ENCODE measurements at regions not wholly inside any gene's neighbourhood (a gene's known extent, or its start where the extent isn't known, plus 50 kb on each side); places are given as distances from the start of the nearest gene placed in this dataset.

DNA sequence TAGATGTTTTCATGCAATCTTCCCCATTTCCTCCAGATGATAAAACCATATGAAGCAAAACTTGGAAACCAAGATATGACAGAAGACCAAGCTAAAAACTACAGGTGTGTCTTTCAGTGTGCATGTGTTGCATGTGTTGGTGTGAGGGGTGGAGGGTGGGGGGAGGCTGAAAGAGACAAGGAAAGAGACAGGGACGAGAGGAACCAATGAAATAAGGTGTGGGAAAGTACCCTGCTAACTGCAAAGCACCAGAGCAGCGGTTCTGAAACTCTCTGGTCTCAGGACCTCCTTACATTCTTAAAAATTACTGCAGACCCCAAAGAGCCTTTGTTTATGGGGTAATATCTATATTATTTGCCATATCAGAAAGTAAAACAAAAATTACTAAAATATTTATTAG, 87.4 kb upstream of the HIVEP3 start:
- no peaks in the 10 kb centered on the region for H3K9me2 ChIP-seq (ENCODE audit: insufficient read depth)
- no peak overlapping the region for H3K9ac ChIP-seq (ENCODE audit: low read length)
- H3K4me3 ChIP-seq (replicated peaks in 1 of 2; ENCODE audit: low read depth in 1 of 2, low read length in 2 of 2): no peak overlapping the region
- H3K79me2 ChIP-seq (ENCODE audit: insufficient read depth, low read length): no peaks in the 10 kb centered on the region
- H3K27me3 ChIP-seq (ENCODE audit: insufficient read depth, low read length): no peaks in the 10 kb centered on the region
- ChIA-PET POLR2A (no interaction called here), RAD21 (ENCODE audit: low non-redundant PET in 1 of 2, low total read pairs in 2 of 2, uncharacterized antibody in 2 of 2, unreplicated experiment in 2 of 2) (no interaction called here), CTCF (no interaction called here)
- H3K27ac ChIP-seq (ENCODE audit: low read depth, low read length): no peak overlapping the region
- H3K4me2 ChIP-seq (ENCODE audit: low read length): no peak overlapping the region
- no peaks in the 10 kb centered on the region for H3K36me3 ChIP-seq (ENCODE audit: control insufficient read depth in 1 of 2, insufficient read depth in 2 of 2, low read length in 2 of 2)
- no peak overlapping the region for H2AFZ ChIP-seq (ENCODE audit: low read depth, low read length, poor library complexity, severe bottlenecking)
- no peaks in the 10 kb centered on the region for H4K20me1 ChIP-seq (ENCODE audit: insufficient read depth)
- BruUV-seq (replicated peaks): no TSS peak
- intact Hi-C loops (cut with micrococcal nuclease): no loop called here
- ATAC-seq (no peak), DNase-seq (ENCODE audit: low read depth, low spot score) (no peak)
- H3K4me1 ChIP-seq (ENCODE audit: control insufficient read depth in 1 of 2, insufficient read depth in 2 of 2, low read length in 2 of 2): peaks cover 13 to 17% of the 10 kb centered on the region in 2 experiments
- no peak for TF ChIP-seq REST (IDR thresholded peaks at IDR 0.05; ENCODE audit: low read depth)
- TF ChIP-seq ZFX (IDR thresholded peaks at IDR 0.05): no peak
- TF ChIP-seq CEBPB (IDR thresholded peaks at IDR 0.05; ENCODE audit: low read depth): no peak
- TF ChIP-seq EZH2 (IDR thresholded peaks at IDR 0.05): no peak
- no peak for TF ChIP-seq MAX (IDR thresholded peaks at IDR 0.05)
- no peak for TF ChIP-seq ZNF274 (IDR thresholded peaks at IDR 0.05; ENCODE audit: low read depth, low read length)
- TF ChIP-seq TCF7L2 (IDR thresholded peaks at IDR 0.05; ENCODE audit: borderline replicate concordance, extremely low read depth, insufficient read depth, insufficient read length): no peak
- no peak for TF ChIP-seq RAD21 (IDR thresholded peaks at IDR 0.05; ENCODE audit: low read depth)
- TF ChIP-seq, protein P1, sequence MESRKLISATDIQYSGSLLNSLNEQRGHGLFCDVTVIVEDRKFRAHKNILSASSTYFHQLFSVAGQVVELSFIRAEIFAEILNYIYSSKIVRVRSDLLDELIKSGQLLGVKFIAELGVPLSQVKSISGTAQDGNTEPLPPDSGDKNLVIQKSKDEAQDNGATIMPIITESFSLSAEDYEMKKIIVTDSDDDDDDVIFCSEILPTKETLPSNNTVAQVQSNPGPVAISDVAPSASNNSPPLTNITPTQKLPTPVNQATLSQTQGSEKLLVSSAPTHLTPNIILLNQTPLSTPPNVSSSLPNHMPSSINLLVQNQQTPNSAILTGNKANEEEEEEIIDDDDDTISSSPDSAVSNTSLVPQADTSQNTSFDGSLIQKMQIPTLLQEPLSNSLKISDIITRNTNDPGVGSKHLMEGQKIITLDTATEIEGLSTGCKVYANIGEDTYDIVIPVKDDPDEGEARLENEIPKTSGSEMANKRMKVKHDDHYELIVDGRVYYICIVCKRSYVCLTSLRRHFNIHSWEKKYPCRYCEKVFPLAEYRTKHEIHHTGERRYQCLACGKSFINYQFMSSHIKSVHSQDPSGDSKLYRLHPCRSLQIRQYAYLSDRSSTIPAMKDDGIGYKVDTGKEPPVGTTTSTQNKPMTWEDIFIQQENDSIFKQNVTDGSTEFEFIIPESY (IDR thresholded peaks at IDR 0.05; ENCODE audit: extremely low read depth, insufficient replicate concordance, low read length): no peak
- no peak for TF ChIP-seq POLR2A (IDR thresholded peaks at IDR 0.05; ENCODE audit: borderline replicate concordance, extremely low read depth, insufficient read depth, insufficient read length)
- TF ChIP-seq FOSL1 (IDR thresholded peaks at IDR 0.05; ENCODE audit: low read depth): no peak
- no peak for TF ChIP-seq POLR2AphosphoS5 (IDR thresholded peaks at IDR 0.05; ENCODE audit: low read depth, low read length)
- no peak for TF ChIP-seq ELF1 (IDR thresholded peaks at IDR 0.05; ENCODE audit: borderline replicate concordance, low read depth)
- no peak for TF ChIP-seq YY1 (IDR thresholded peaks at IDR 0.05; ENCODE audit: extremely low read depth, insufficient replicate concordance, low read depth, low read length)
- TF ChIP-seq SRF (IDR thresholded peaks at IDR 0.05; ENCODE audit: low read depth): no peak
- H3K9me3 ChIP-seq (ENCODE audit: control insufficient read depth in 1 of 2, insufficient read depth in 1 of 2, low read depth in 1 of 2, low read length in 2 of 2): no peaks in the 10 kb centered on the region
